Stimulated activated naive CD4-positive, alpha-beta T cell (primary cell): ENCODE measurements at regions not wholly inside any gene's neighbourhood (a gene's known extent, or its start where the extent isn't known, plus 50 kb on each side); places are given as distances from the start of the nearest gene placed in this dataset.
"Not testable (repeated sequence)": the region's sequence is repeated elsewhere in the genome, so short reads cannot be mapped to it uniquely, and the experiment has no call there.

Experiments used
- DNase-seq, 6 experiments: peaks; one replicate each; lab custom pipeline; 2025; lab: John Stamatoyannopoulos, UW

DNA sequence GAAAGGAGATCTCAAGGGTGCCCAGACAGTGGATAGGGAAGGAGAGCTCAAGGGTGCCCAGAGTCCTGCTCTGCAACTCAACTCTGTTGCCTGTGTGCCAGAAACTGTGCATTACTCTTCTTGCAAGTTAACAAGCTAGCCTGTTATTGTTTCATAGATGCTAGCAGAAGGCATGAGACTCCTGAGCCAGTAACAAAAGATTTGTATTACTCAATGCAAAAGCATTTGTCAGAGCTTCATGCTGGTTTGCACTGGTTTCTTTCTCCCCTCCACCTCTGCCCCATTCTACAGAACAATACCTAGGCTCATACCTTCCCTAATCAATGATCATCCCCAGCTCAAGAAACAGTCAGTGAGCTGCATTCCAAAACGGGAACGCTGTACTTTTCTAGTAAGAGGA is 124.5 kb upstream of the NEIL3 start:
- DNase-seq, result no peak

DNA sequence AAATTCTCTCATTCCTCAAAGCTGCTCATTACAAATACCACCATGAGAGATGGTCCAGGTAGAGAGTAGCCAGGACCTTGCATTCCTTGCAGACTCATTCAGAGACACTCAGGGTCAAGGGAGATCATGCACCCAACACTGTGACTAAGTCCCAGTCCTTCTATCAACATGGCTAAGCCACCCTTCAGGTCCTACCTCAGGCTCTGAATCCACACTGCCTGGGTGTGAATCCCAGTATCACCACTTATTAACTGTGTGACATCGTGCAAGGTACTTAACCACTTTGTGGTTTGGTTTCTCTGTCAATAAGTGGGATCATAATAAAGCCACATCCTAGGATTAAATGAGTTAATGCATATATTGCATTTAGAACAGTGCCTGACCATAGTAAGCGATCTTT is 124.1 kb upstream of the NEIL3 start:
- DNase-seq, result no peak

DNA sequence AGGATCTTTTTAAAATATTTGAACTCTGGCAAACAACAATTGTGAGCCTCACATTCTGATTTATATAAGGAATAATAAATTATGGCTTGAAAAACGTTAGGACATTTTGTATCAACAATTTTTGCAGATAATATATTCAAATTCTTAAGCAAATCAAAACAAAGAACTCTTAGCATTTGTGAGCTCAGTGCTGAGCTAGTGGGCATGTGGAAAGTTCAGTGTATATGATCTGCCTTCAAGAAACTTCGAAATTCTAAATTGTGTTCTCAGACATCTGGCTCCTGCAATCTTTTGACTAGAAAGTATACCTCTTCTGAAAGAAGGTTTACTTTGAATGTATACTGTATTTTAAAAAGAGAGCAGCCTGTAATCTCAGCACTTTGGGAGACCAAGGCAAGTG is 122.3 kb upstream of the NEIL3 start:
- no peak for DNase-seq

DNA sequence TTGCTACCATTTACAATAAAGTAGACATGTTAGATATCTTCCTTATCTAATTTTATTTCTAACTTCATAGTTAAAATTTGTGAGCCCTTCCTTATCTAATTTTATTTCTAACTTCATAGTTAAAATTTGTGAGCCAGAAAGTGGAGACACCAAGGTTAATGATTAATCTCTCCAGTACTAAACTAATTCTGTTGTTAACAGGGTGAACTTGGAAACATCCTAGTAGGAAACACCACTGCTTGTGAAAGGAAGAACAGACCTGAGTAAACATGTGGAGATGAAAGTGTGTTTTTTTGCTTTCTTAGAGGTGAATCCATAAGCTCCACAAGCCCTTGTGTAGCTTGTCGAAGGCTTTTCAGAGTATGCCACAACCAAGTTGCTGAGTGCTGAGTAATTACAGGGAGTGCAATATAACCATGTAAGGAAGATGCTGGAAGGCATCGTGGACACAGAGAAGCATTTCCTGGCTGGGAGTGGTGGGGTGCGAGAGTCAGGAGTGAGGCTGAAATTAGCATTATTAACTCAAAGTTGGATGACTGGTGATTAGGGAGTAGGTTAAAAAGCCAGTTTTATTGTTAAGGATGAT is 118.6 kb upstream of the NEIL3 start:
- DNase-seq, result no peak

GRCh38 chr4:177191586-177191985 is 118.1 kb upstream of the NEIL3 start:
- no peak for DNase-seq

DNA sequence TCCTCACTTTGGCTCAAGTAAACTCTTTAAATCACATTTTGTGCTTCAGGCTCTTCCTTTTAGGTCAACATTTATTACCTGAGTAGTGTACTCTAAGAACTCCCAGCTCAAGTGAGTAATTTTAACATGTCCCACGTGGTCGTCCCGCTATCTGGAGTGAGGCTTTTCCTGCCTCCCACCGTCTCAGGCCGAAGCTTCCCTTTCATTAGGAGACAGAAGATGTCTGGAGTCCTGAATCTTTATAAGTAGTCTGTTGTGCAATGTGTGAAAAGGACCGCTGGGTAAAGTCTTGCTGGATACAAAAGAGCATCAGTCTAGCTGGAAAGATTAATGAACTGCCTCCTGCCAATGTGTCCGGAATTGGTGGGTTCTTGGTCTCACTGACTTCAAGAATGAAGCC is 117.7 kb upstream of the NEIL3 start:
- no peak for DNase-seq

GRCh38 chr4:177193024-177193715 is 116.5 kb upstream of the NEIL3 start:
- DNase-seq, result not testable (repeated sequence)

DNA sequence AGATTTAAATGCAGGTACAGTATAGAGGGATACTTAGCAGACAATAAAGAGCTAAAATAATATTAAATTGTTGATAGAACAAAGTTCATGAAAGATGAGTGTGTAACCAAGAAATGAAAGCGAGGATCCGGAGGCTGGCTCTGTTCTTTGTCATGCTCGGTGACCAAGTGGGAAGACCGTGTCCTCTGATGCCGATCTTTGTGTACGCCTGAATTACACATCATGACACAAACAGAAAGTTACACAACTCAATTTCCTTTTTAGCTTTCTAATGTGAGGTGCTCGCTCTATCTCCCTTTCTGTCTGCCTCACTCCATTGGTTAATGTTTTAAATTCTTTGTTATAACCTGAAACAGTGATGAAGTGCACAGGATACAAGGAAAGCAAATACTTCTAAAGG is 114.8 kb upstream of the NEIL3 start:
- DNase-seq, result no peak

DNA sequence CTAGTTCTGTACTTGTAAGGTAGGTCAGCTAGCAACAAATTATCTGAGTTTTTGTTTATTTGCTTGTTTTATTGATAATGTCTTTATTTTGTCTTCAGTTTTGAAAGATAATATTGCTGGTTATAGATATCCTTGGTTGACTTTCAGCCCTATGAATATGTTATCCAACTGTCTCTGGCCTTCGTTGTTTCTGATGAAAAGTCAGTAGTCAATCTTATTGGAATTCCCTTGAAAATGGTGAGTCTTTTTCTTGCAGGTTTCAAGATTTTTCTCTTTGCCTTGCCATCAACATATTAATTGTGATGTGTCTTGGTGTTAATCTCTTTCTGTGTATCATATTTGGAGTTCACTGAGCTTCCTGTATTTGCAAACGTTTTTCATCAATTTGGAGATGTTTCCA is 113.1 kb upstream of the NEIL3 start:
- DNase-seq, result no peak

GRCh38 chr4:177201614-177202013 is 108.1 kb upstream of the NEIL3 start:
- no peak for DNase-seq

- no peak for DNase-seq
These were observed 105.5 kb upstream of the NEIL3 start for GRCh38 chr4:177204126-177204525.

DNA sequence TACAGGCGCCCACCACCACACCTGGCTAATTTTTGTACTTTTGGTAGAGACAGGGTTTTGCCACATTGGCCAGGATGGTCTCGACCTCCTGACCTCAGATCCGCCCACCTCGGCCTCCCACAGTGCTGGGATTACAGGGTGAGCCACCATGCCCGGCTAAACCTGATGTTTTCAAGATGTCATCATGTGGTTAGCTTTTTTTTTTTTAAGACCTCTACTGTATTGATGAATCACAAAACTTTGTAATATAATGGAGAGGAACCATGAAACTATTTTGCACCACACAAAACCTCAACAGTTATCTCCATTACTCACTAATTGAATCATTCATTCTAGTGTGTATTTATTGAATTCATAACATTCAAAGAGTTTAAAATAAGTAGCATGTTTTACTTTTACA is 94.7 kb upstream of the NEIL3 start:
- no peak for DNase-seq

GRCh38 chr4:177220376-177220775 is 89.3 kb upstream of the NEIL3 start:
- DNase-seq, result no peak

- no peak for DNase-seq
These were observed 86.9 kb upstream of the NEIL3 start for GRCh38 chr4:177222781-177223180.

DNA sequence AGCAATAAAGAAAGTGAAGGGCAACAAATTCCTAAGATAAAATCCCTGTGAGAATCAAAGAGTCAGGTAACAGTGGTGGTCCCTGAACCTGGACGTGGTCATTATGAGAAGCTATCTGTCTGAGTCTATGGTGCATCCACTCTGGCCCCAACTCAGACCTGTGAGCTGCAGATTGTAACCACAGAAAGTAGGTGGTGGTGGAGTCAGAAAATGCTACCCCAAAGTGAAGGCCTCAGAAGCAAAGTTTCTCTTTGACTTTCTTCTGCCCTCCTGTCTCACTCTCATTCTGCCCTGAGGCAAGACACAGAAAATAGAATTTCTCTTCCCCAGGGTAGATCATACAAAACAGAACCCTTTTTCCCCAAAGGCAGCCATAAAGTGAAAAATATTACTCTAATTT is 84.1 kb upstream of the NEIL3 start:
- DNase-seq, result no peak

DNA sequence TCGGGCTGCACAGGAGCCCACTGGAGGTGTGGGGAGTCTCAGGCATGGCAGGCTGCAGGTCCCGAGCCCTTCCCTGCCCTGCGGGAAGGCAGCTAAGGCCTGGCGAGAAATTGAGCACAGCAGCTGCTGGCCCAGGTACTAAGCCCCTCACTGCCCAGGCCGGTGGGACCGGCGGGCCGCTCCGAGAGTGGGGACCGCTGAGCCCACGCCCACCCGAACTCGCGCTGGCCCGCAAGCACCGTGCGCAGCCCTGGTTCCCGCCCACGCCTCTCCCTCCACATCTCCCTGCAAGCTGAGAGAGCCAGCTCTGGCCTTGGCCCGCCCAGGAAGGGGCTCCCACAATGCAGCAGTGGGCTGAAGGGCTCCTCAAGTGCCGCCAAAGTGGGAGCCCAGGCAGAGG is 82.0 kb upstream of the NEIL3 start:
- DNase-seq, result no peak

DNA sequence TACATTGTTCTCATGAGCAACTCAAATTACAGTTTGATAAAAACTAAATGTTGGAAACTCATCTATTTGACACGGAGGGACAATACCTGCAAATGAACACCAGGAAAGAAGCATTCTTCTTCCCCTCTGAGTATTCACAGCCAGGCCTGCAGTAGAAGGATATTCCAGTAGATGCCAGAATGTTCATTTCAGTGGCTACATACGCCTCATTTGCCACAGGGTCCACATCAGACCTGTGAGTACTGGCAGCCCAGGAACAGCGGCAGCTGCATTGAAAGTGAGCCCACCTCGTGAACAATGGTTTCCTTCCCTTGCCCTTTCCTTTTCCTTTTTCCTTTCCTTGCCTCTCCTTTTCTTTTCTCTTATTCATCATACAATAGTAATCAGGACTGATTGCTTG is 81.1 kb upstream of the NEIL3 start:
- no peak for DNase-seq

GRCh38 chr4:177229331-177229730 is 80.3 kb upstream of the NEIL3 start:
- no peak for DNase-seq

GRCh38 chr4:177232473-177232872 is 77.2 kb upstream of the NEIL3 start:
- no peak for DNase-seq

DNA sequence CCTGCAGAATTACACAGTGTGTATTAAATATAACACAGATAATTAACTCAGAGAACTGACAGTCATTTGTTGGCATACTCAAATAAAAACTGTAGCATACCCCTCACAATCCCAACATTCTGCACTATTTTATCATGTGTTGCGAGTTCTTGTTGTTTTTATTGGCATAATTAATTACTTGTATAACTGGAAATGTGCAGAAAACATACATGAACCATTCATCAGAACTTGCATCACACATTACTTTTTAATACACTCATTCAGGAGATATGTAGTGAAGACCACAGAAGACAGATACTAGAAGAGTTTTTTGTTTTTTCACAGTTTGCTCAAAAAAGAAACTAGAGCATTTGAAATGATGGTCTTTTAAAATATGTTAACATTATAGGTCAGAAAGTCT is 74.6 kb upstream of the NEIL3 start:
- no peak for DNase-seq

DNA sequence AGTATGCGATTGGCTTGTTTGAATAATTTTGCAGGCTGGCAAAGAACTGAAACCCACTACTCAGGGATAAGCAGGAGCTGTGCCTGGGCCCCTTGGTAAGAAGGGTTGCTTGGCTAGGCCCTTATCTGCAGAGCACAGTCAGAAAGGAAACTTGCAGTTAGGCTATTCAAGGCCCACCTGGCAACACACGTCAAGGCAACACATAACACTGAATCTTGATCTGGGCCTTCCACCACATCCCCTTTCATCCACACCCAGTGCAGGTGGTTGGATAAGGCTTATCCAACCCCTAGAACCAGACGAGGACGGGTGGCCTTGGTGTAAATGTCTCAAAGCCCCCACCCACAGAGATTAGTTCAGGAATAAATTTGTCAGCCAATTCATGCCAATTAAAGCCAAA is 72.8 kb upstream of the NEIL3 start:
- no peak for DNase-seq

GRCh38 chr4:177237291-177237690 is 72.4 kb upstream of the NEIL3 start:
- DNase-seq, result no peak

DNA sequence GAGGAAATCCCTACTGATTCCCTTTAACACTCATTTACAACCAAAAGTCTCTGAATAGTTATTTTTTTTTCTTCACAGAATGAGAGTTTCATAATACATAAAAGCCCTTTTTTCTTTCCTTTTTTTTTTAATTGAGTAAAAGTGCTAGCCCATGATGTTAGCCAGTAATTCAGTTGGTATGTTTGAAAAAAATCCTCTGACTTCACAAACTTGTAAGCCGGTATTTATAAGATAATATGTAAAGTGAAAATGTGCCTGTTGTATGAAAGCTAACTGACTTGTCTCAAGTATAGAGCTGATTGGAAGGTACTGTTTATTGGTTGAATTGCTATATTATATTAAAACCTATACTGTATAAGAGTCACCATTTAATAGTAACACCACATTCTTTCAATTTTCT is 70.2 kb upstream of the NEIL3 start:
- no peak for DNase-seq

GRCh38 chr4:177239878-177240277 is 69.8 kb upstream of the NEIL3 start:
- DNase-seq, result no peak
